MM.1S (cell line): ENCODE measurements at regions not wholly inside any gene's neighbourhood (a gene's known extent, or its start where the extent isn't known, plus 50 kb on each side); places are given as distances from the start of the nearest gene placed in this dataset.

Experiments
- DNase-seq: peaks from one replicate; pipeline ENCODE4 v3.0.0-alpha.2; 2015
- H2AFZ ChIP-seq: fragments of 300-600 bp; sonication (generic); 2 replicates; pipeline ENCODE4 v1.6.0; 2016; ENCODE audit warnings: antibody characterized with exemption, low read length
- H3F3A ChIP-seq: fragments of 300-600 bp; sonication (generic); 2 replicates; pipeline ENCODE4 v1.6.1; 2016; ENCODE audit warnings: mild to moderate bottlenecking, antibody characterized with exemption, low read length, moderate library complexity, mixed read lengths; ENCODE audit not compliant: insufficient read depth
- H3K27ac ChIP-seq: fragments of 300-600 bp; sonication (generic); 2 replicates; pipeline ENCODE4 v1.5.1; 2016; ENCODE audit warnings: mild to moderate bottlenecking, low read length
- H3K27me3 ChIP-seq: fragments of 300-600 bp; sonication (generic); replicated peaks from 2 replicates; pipeline ENCODE4 v1.6.0; 2016; ENCODE audit warnings: low read length; ENCODE audit not compliant: insufficient read depth
- H3K36me3 ChIP-seq: fragments of 300-600 bp; sonication (generic); replicated peaks from 2 replicates; pipeline ENCODE4 v1.6.1; 2016; ENCODE audit warnings: mild to moderate bottlenecking, low read length, mixed read lengths; ENCODE audit not compliant: insufficient read depth
- H3K4me1 ChIP-seq: fragments of 300-600 bp; sonication (generic); 2 replicates; pipeline ENCODE4 v1.6.1; 2016; ENCODE audit warnings: low read length, mixed read lengths
- H3K4me2 ChIP-seq: fragments of 300-600 bp; sonication (generic); 2 replicates; pipeline ENCODE4 v1.6.0; 2016; ENCODE audit warnings: low read depth, low read length
- H3K4me3 ChIP-seq: fragments of 300-600 bp; sonication (generic); 2 replicates; pipeline ENCODE4 v1.5.1; 2016; ENCODE audit warnings: low read length, mixed read lengths
- H3K79me2 ChIP-seq: fragments of 300-600 bp; sonication (generic); 2 replicates; pipeline ENCODE4 v1.6.1; 2016; ENCODE audit warnings: mixed run types, low read length, mixed read lengths
- H3K9ac ChIP-seq: fragments of 300-600 bp; sonication (generic); 2 replicates; pipeline ENCODE4 v1.6.1; 2016; ENCODE audit warnings: low read length, mixed read lengths
- H3K9me2 ChIP-seq: fragments of 300-600 bp; sonication (generic); replicated peaks from 2 replicates; pipeline ENCODE4 v1.6.1; 2016; ENCODE audit warnings: mild to moderate bottlenecking, low read length, mixed read lengths; ENCODE audit not compliant: insufficient read depth
- H3K9me3 ChIP-seq: fragments of 300-600 bp; sonication (generic); replicated peaks from 2 replicates; pipeline ENCODE4 v1.6.1; 2016; ENCODE audit warnings: mild to moderate bottlenecking, low read length, mixed read lengths; ENCODE audit not compliant: insufficient read depth
- H4K20me1 ChIP-seq: fragments of 300-600 bp; sonication (generic); 2 replicates; pipeline ENCODE4 v1.6.1; 2016; ENCODE audit warnings: mild to moderate bottlenecking, low read length, moderate library complexity, mixed read lengths; ENCODE audit not compliant: insufficient read depth
- EZH2 ChIP-seq: fragments of 300-600 bp; sonication (generic); optimal IDR thresholded peaks from 2 replicates; pipeline ENCODE3; 2017; ENCODE audit warnings: low read depth, mild to moderate bottlenecking, antibody characterized with exemption, low read length, mixed read lengths
- EZH2phosphoT487 ChIP-seq: fragments of 300-600 bp; sonication (generic); IDR thresholded peaks from 2 replicates; pipeline ENCODE4 v1.6.1; 2018; ENCODE audit warnings: antibody characterized with exemption, low read length
- TF ChIP-seq, protein P1 (sequence below): fragments of 300-600 bp; sonication (generic); IDR thresholded peaks from 2 replicates; pipeline ENCODE4 v1.5.1; 2016; ENCODE audit warnings: antibody characterized with exemption, low read length, mixed read lengths

DNA sequence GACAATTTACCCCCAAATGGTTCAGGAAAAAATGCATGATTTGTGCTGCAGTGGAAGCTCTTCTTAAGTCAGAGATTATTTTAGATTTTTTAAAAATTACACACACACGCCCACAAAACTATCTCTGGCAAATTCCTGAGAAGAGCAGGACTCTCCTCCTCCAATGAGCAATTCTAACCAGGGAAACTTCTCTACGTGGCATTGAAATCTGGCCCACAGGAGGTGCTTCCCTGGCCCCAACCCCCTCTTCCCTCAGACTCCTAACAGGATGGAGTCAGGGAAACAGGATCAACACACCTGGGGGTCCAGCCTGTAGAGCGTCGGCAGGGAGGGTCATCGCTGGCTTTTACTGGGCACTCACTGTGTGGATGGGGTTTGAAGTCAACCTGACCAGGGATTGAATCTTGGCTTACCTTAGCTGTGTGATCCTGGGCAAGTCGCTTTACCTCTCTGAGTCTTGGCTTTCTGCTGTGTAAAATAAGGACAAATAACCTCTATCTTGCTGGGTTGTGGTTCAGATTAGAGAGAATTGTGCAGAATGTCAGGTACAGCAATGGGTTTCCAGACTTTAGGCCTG is 65.4 kb upstream of the ASAP2 start:
- Histone ChIP-seq H3K9me3 (no peaks in the 10 kb centered on the region), H3K36me3 (no peaks in the 10 kb centered on the region), H3K4me2 (no peak overlapping the region), H3K9ac (no peak overlapping the region), H3K4me1 (peaks cover 5% of the 10 kb centered on the region; the same call in 1 of the 2 replicates), H3K27me3 (no peaks in the 10 kb centered on the region), H3K27ac (no peak overlapping the region), H3K79me2 (no peaks in the 10 kb centered on the region), H3K9me2 (no peaks in the 10 kb centered on the region), H2AFZ (no peak overlapping the region), H3F3A (no peaks in the 10 kb centered on the region), H3K4me3 (no peak overlapping the region), H4K20me1 (no peaks in the 10 kb centered on the region)
- TF ChIP-seq, protein P1, sequence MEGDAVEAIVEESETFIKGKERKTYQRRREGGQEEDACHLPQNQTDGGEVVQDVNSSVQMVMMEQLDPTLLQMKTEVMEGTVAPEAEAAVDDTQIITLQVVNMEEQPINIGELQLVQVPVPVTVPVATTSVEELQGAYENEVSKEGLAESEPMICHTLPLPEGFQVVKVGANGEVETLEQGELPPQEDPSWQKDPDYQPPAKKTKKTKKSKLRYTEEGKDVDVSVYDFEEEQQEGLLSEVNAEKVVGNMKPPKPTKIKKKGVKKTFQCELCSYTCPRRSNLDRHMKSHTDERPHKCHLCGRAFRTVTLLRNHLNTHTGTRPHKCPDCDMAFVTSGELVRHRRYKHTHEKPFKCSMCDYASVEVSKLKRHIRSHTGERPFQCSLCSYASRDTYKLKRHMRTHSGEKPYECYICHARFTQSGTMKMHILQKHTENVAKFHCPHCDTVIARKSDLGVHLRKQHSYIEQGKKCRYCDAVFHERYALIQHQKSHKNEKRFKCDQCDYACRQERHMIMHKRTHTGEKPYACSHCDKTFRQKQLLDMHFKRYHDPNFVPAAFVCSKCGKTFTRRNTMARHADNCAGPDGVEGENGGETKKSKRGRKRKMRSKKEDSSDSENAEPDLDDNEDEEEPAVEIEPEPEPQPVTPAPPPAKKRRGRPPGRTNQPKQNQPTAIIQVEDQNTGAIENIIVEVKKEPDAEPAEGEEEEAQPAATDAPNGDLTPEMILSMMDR, result no peak
- TF ChIP-seq EZH2 (no peak), EZH2phosphoT487 (no peak)
- DNase-seq, result no peak

GRCh38 chr2:9140645-9141044 is 66.0 kb upstream of the ASAP2 start:
- Histone ChIP-seq H3K79me2 (no peaks in the 10 kb centered on the region), H3K4me2 (no peak overlapping the region)

GRCh38 chr2:9139491-9140443 is 66.8 kb upstream of the ASAP2 start:
- TF ChIP-seq, protein P1, result peak; percentile 83
- TF ChIP-seq EZH2phosphoT487, result no peak
- no peak overlapping the region for H3K4me3 ChIP-seq
- H3K4me1 ChIP-seq, result peaks cover 5% of the 10 kb centered on the region; the same call in 1 of the 2 replicates
- no peaks in the 10 kb centered on the region for H3K27me3 ChIP-seq
- no peaks in the 10 kb centered on the region for H4K20me1 ChIP-seq
- peak overlapping the region; percentile 48; the same call in 1 of the 2 replicates for H2AFZ ChIP-seq
- H3K9me3 ChIP-seq, result no peaks in the 10 kb centered on the region
- no peak overlapping the region for H3K4me2 ChIP-seq
- H3K27ac ChIP-seq, result no peak overlapping the region
- no peaks in the 10 kb centered on the region for H3K36me3 ChIP-seq
- no peak overlapping the region for H3K9ac ChIP-seq
- peak; percentile 53 for DNase-seq
- no peaks in the 10 kb centered on the region for H3K79me2 ChIP-seq
- H3K9me2 ChIP-seq, result no peaks in the 10 kb centered on the region
- no peaks in the 10 kb centered on the region for H3F3A ChIP-seq

More at GRCh38 chr2:9140645-9141044, 66.0 kb upstream of the ASAP2 start:
- TF ChIP-seq, protein P1, result no peak
- no peaks in the 10 kb centered on the region for H3F3A ChIP-seq
- peaks cover 5% of the 10 kb centered on the region; the same call in 1 of the 2 replicates for H3K4me1 ChIP-seq
- no peaks in the 10 kb centered on the region for H3K9me3 ChIP-seq
- H3K4me3 ChIP-seq, result no peak overlapping the region
- no peak overlapping the region for H3K9ac ChIP-seq
- no peak overlapping the region for H2AFZ ChIP-seq
- no peak for DNase-seq
- no peaks in the 10 kb centered on the region for H3K9me2 ChIP-seq
- no peak overlapping the region for H3K27ac ChIP-seq
- H3K36me3 ChIP-seq, result no peaks in the 10 kb centered on the region
- H4K20me1 ChIP-seq, result no peaks in the 10 kb centered on the region
- no peaks in the 10 kb centered on the region for H3K27me3 ChIP-seq
